Stomach (tissue), 4 donors: ENCODE measurements at regions not wholly inside any gene's neighbourhood (a gene's known extent, or its start where the extent isn't known, plus 50 kb on each side); places are given as distances from the start of the nearest gene placed in this dataset.

Source experiments
- POLR2AphosphoS5 ChIP-seq, 3 donors: sonication (generic); formaldehyde crosslinking; IDR thresholded peaks; one replicate each; pipeline ENCODE4 v1.6.1; 2016; ENCODE audit warnings: antibody characterized with exemption in 3 of 3
- TF ChIP-seq, protein P1 (sequence below), 7 experiments: fragments of 450-650 bp in 4 of 7; fragments of 200-600 bp in 3 of 7; sonication (generic) in 3 of 7; IDR thresholded peaks; one replicate each; pipeline ENCODE4 v1.5.1; 2016 to 2019; ENCODE audit warnings: antibody characterized with exemption in 7 of 7, control low read depth in 2 of 7, mild to moderate bottlenecking in 1 of 7

GRCh38 chr3:125675791-125676190 lies 80.5 kb upstream of the OSBPL11 start:
- TF ChIP-seq, protein P1, sequence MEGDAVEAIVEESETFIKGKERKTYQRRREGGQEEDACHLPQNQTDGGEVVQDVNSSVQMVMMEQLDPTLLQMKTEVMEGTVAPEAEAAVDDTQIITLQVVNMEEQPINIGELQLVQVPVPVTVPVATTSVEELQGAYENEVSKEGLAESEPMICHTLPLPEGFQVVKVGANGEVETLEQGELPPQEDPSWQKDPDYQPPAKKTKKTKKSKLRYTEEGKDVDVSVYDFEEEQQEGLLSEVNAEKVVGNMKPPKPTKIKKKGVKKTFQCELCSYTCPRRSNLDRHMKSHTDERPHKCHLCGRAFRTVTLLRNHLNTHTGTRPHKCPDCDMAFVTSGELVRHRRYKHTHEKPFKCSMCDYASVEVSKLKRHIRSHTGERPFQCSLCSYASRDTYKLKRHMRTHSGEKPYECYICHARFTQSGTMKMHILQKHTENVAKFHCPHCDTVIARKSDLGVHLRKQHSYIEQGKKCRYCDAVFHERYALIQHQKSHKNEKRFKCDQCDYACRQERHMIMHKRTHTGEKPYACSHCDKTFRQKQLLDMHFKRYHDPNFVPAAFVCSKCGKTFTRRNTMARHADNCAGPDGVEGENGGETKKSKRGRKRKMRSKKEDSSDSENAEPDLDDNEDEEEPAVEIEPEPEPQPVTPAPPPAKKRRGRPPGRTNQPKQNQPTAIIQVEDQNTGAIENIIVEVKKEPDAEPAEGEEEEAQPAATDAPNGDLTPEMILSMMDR (IDR thresholded peaks at IDR 0.05) = no peak
- no peak for TF ChIP-seq POLR2AphosphoS5 (IDR thresholded peaks at IDR 0.05)
